Natural killer cell treated with Interleukin-12 subunit alpha and Interleukin-12 subunit beta and Interleukin-15 and Interleukin-18, amount 100 ng/mL, for 72 hours (primary cell): ENCODE measurements at regions not wholly inside any gene's neighbourhood (a gene's known extent, or its start where the extent isn't known, plus 50 kb on each side); places are given as distances from the start of the nearest gene placed in this dataset.

ENCODE experiments used
- ATAC-seq, 2 donors: fragments of 150-1000 bp; cut with Tn5 transposase in 1 of 2; sonication (Bioruptor Pico), chemical (Tn5 transposase) in 1 of 2; 2 replicates each; pipeline ENCODE4 v1.10.0; 2021
- DNase-seq: peaks from one replicate; pipeline ENCODE4 v3.0.0; 2022; ENCODE audit warnings: low spot score
- H3K27ac Mint-ChIP-seq, 2 donors: 1 replicate in 1 of 2; 2 replicates in 1 of 2; pipeline ENCODE4 v1.8.0; 2022; ENCODE audit warnings: mixed read lengths in 2 of 2, mild to moderate bottlenecking in 1 of 2, moderate library complexity in 1 of 2
- H3K27me3 Mint-ChIP-seq, 2 donors: 1 replicate in 1 of 2; 2 replicates in 1 of 2; pipeline ENCODE4 v1.8.0; 2022; ENCODE audit warnings: mixed read lengths in 2 of 2
- H3K36me3 Mint-ChIP-seq: one replicate; pipeline ENCODE4 v1.8.0; 2022; ENCODE audit warnings: mixed read lengths
- H3K4me1 Mint-ChIP-seq, 2 donors: 1 replicate in 1 of 2; 2 replicates in 1 of 2; pipeline ENCODE4 v1.8.0; 2022; ENCODE audit warnings: low read depth in 2 of 2, mixed read lengths in 2 of 2, mild to moderate bottlenecking in 1 of 2
- H3K4me3 Mint-ChIP-seq: one replicate; pipeline ENCODE4 v1.8.0; 2022; ENCODE audit warnings: mixed read lengths
- H3K9me3 Mint-ChIP-seq: 2 replicates; pipeline ENCODE4 v1.8.0; 2022; ENCODE audit warnings: mixed read lengths

GRCh38 chr2:226680719-226681118, 118.9 kb downstream of the IRS1 start:
- H3K27ac Mint-ChIP-seq: no peak overlapping the region
- no peaks in the 10 kb centered on the region for H3K9me3 Mint-ChIP-seq
- ATAC-seq: no peak
- H3K27me3 Mint-ChIP-seq: peaks cover 2 to 19% of the 10 kb centered on the region in 2 donors
- no peak overlapping the region for H3K4me3 Mint-ChIP-seq
- peaks cover 0 to 3% of the 10 kb centered on the region in 2 donors for H3K4me1 Mint-ChIP-seq
- no peak for DNase-seq
- no peaks in the 10 kb centered on the region for H3K36me3 Mint-ChIP-seq

GRCh38 chr2:226679389-226680065, 120.1 kb downstream of the IRS1 start:
- peaks cover 2 to 21% of the 10 kb centered on the region in 2 donors for H3K27me3 Mint-ChIP-seq
- no peak for ATAC-seq

GRCh38 chr2:226678422-226678821, 121.2 kb downstream of the IRS1 start:
- no peak overlapping the region for H3K27ac Mint-ChIP-seq
- H3K27me3 Mint-ChIP-seq: peaks cover 2 to 15% of the 10 kb centered on the region in 2 donors
- no peak for ATAC-seq
- no peaks in the 10 kb centered on the region for H3K9me3 Mint-ChIP-seq
- H3K4me1 Mint-ChIP-seq: no peaks in the 10 kb centered on the region
- no peak for DNase-seq
- H3K4me3 Mint-ChIP-seq: no peak overlapping the region
- no peaks in the 10 kb centered on the region for H3K36me3 Mint-ChIP-seq

More at GRCh38 chr2:226679389-226680065, 120.1 kb downstream of the IRS1 start:
- no peaks in the 10 kb centered on the region for H3K9me3 Mint-ChIP-seq
- no peaks in the 10 kb centered on the region for H3K36me3 Mint-ChIP-seq
- H3K4me3 Mint-ChIP-seq: no peak overlapping the region
- no peak for DNase-seq
- no peaks in the 10 kb centered on the region for H3K4me1 Mint-ChIP-seq
- H3K27ac Mint-ChIP-seq: no peak overlapping the region

- Mint-ChIP-seq H3K4me1 (peaks cover 0 to 3% of the 10 kb centered on the region in 2 donors), H3K4me3 (no peak overlapping the region), H3K27ac (no peak overlapping the region), H3K27me3 (peaks cover 7 to 23% of the 10 kb centered on the region in 2 donors), H3K36me3 (no peaks in the 10 kb centered on the region), H3K9me3 (no peaks in the 10 kb centered on the region)
- ATAC-seq (no peak), DNase-seq (no peak)
These were observed 122.5 kb downstream of the IRS1 start for GRCh38 chr2:226677080-226677479.

GRCh38 chr2:226676618-226677017, 123.0 kb downstream of the IRS1 start:
- H3K4me1 Mint-ChIP-seq: peaks cover 0 to 3% of the 10 kb centered on the region in 2 donors
- H3K27me3 Mint-ChIP-seq: peaks cover 10 to 20% of the 10 kb centered on the region in 2 donors
- H3K27ac Mint-ChIP-seq: no peak overlapping the region
- no peak for DNase-seq
- no peaks in the 10 kb centered on the region for H3K9me3 Mint-ChIP-seq
- H3K4me3 Mint-ChIP-seq: no peak overlapping the region
- no peaks in the 10 kb centered on the region for H3K36me3 Mint-ChIP-seq
- ATAC-seq: no peak

GRCh38 chr2:226674123-226674522, 125.5 kb downstream of the IRS1 start:
- Mint-ChIP-seq H3K36me3 (no peaks in the 10 kb centered on the region), H3K27ac (no peak overlapping the region), H3K9me3 (no peaks in the 10 kb centered on the region), H3K4me1 (peaks cover 0 to 3% of the 10 kb centered on the region in 2 donors), H3K27me3 (peaks cover 12 to 27% of the 10 kb centered on the region in 2 donors), H3K4me3 (no peak overlapping the region)
- no peak for ATAC-seq
- DNase-seq: no peak

GRCh38 chr2:226673314-226673723, 126.3 kb downstream of the IRS1 start:
- no peaks in the 10 kb centered on the region for H3K9me3 Mint-ChIP-seq
- H3K27ac Mint-ChIP-seq: no peak overlapping the region

GRCh38 chr2:226671141-226671676, 128.4 kb downstream of the IRS1 start:
- Mint-ChIP-seq H3K36me3 (no peaks in the 10 kb centered on the region), H3K27ac (no peak overlapping the region), H3K4me3 (no peak overlapping the region), H3K27me3 (peaks cover 14 to 33% of the 10 kb centered on the region in 2 donors), H3K9me3 (no peaks in the 10 kb centered on the region), H3K4me1 (peaks cover 0 to 3% of the 10 kb centered on the region in 2 donors)
- ATAC-seq: no peak
- no peak for DNase-seq

More at GRCh38 chr2:226673314-226673723, 126.3 kb downstream of the IRS1 start:
- ATAC-seq: no peak
- H3K4me1 Mint-ChIP-seq: peaks cover 0 to 3% of the 10 kb centered on the region in 2 donors
- H3K4me3 Mint-ChIP-seq: no peak overlapping the region
- no peaks in the 10 kb centered on the region for H3K36me3 Mint-ChIP-seq
- peaks cover 14 to 33% of the 10 kb centered on the region in 2 donors for H3K27me3 Mint-ChIP-seq
- DNase-seq: no peak

- ATAC-seq (no peak), DNase-seq (no peak)
- H3K4me1 Mint-ChIP-seq: peaks cover 0 to 3% of the 10 kb centered on the region in 2 donors
- H3K4me3 Mint-ChIP-seq: no peak overlapping the region
- H3K27ac Mint-ChIP-seq: no peak overlapping the region
- peaks cover 15 to 40% of the 10 kb centered on the region in 2 donors for H3K27me3 Mint-ChIP-seq
- H3K9me3 Mint-ChIP-seq: no peaks in the 10 kb centered on the region
- H3K36me3 Mint-ChIP-seq: no peaks in the 10 kb centered on the region
These were observed 129.7 kb downstream of the IRS1 start for GRCh38 chr2:226669905-226670304.

- DNase-seq (no peak), ATAC-seq (no peak)
- Mint-ChIP-seq H3K27ac (no peak overlapping the region), H3K4me1 (peaks cover 0 to 3% of the 10 kb centered on the region in 2 donors), H3K4me3 (no peak overlapping the region), H3K9me3 (no peaks in the 10 kb centered on the region), H3K36me3 (no peaks in the 10 kb centered on the region), H3K27me3 (peaks cover 17 to 40% of the 10 kb centered on the region in 2 donors)
These were observed 130.4 kb downstream of the IRS1 start for GRCh38 chr2:226669249-226669648.

GRCh38 chr2:226667736-226668135, 131.9 kb downstream of the IRS1 start:
- DNase-seq (no peak), ATAC-seq (no peak)
- no peak overlapping the region for H3K4me3 Mint-ChIP-seq
- H3K4me1 Mint-ChIP-seq: no peaks in the 10 kb centered on the region
- no peak overlapping the region for H3K27ac Mint-ChIP-seq
- H3K9me3 Mint-ChIP-seq: no peaks in the 10 kb centered on the region
- H3K27me3 Mint-ChIP-seq: peaks cover 12 to 44% of the 10 kb centered on the region in 2 donors
- H3K36me3 Mint-ChIP-seq: no peaks in the 10 kb centered on the region

- no peak overlapping the region for H3K4me3 Mint-ChIP-seq
These were observed 134.3 kb downstream of the IRS1 start for GRCh38 chr2:226665306-226665831.

GRCh38 chr2:226664661-226665060, 135.0 kb downstream of the IRS1 start:
- H3K4me1 Mint-ChIP-seq: no peaks in the 10 kb centered on the region
- H3K9me3 Mint-ChIP-seq: no peaks in the 10 kb centered on the region
- DNase-seq (no peak), ATAC-seq (no peak)
- peaks cover 11 to 39% of the 10 kb centered on the region in 2 donors for H3K27me3 Mint-ChIP-seq
- H3K27ac Mint-ChIP-seq: no peak overlapping the region
- no peaks in the 10 kb centered on the region for H3K36me3 Mint-ChIP-seq
- H3K4me3 Mint-ChIP-seq: no peak overlapping the region

More at GRCh38 chr2:226665306-226665831, 134.3 kb downstream of the IRS1 start:
- Mint-ChIP-seq H3K27me3 (peaks cover 13 to 43% of the 10 kb centered on the region in 2 donors), H3K9me3 (no peaks in the 10 kb centered on the region), H3K27ac (no peak overlapping the region), H3K4me1 (no peaks in the 10 kb centered on the region), H3K36me3 (no peaks in the 10 kb centered on the region)
- DNase-seq: no peak
- no peak for ATAC-seq

- no peak for ATAC-seq
- H3K27ac Mint-ChIP-seq: no peak overlapping the region
- H3K4me3 Mint-ChIP-seq: no peak overlapping the region
- H3K36me3 Mint-ChIP-seq: no peaks in the 10 kb centered on the region
- peaks cover 11 to 39% of the 10 kb centered on the region in 2 donors for H3K27me3 Mint-ChIP-seq
- no peaks in the 10 kb centered on the region for H3K9me3 Mint-ChIP-seq
- no peaks in the 10 kb centered on the region for H3K4me1 Mint-ChIP-seq
- DNase-seq: no peak
These were observed 135.5 kb downstream of the IRS1 start for GRCh38 chr2:226664140-226664539.
